Neuronal stem cell (in vitro differentiated cells): ENCODE measurements at regions not wholly inside any gene's neighbourhood (a gene's known extent, or its start where the extent isn't known, plus 50 kb on each side); places are given as distances from the start of the nearest gene placed in this dataset.
A peak's percentile ranks its signal among the peaks of the same experiment; 100 is the strongest.

Experiments used
- DNase-seq: peaks from one replicate; pipeline ENCODE4 v3.0.0-alpha.2; 2013; ENCODE audit warnings: low spot score
- H2AFZ ChIP-seq: one replicate; pipeline ENCODE4 v1.6.1; 2013; ENCODE audit warnings: mild to moderate bottlenecking, low read length, inconsistent platforms
- H2AK5ac ChIP-seq: 2 replicates; pipeline ENCODE4 v1.6.1; 2013; ENCODE audit warnings: low read depth, mild to moderate bottlenecking, inconsistent platforms, low read length, moderate library complexity, mixed read lengths
- H2BK120ac ChIP-seq: 2 replicates; pipeline ENCODE4 v1.6.1; 2013; ENCODE audit warnings: low read depth, mild to moderate bottlenecking, inconsistent platforms, low read length, moderate library complexity, mixed read lengths
- H2BK12ac ChIP-seq: one replicate; pipeline ENCODE4 v1.6.1; 2013; ENCODE audit warnings: low read length, inconsistent platforms
- H2BK15ac ChIP-seq: 2 replicates; pipeline ENCODE4 v1.6.1; 2013; ENCODE audit warnings: mild to moderate bottlenecking, low read length, inconsistent platforms, mixed read lengths
- H2BK5ac ChIP-seq: one replicate; pipeline ENCODE4 v1.6.1; 2013; ENCODE audit warnings: inconsistent platforms, mild to moderate bottlenecking, low read length, moderate library complexity
- H3K14ac ChIP-seq: one replicate; pipeline ENCODE4 v1.6.1; 2013; ENCODE audit warnings: low read length, inconsistent platforms
- H3K18ac ChIP-seq: 2 replicates; pipeline ENCODE4 v1.6.1; 2013; ENCODE audit warnings: low read length, inconsistent platforms
- H3K23ac ChIP-seq: 2 replicates; pipeline ENCODE4 v1.6.1; 2013; ENCODE audit warnings: low read depth, mild to moderate bottlenecking, mixed read lengths, low read length, inconsistent platforms; ENCODE audit not compliant: poor library complexity
- H3K27ac ChIP-seq: replicated peaks from 3 replicates; pipeline ENCODE4 v1.5.1; 2013; ENCODE audit warnings: low read length, inconsistent platforms
- H3K27me3 ChIP-seq, 3 experiments: 2 replicates each; pipeline ENCODE4 v1.6.1; 2013; ENCODE audit warnings: low read length in 3 of 3, mild to moderate bottlenecking in 2 of 3, inconsistent platforms in 1 of 3, low read depth in 1 of 3, mixed read lengths in 1 of 3, moderate library complexity in 1 of 3; ENCODE audit not compliant: control insufficient read depth in 3 of 3, insufficient read depth in 3 of 3
- H3K36me3 ChIP-seq, 2 donors: replicated peaks in 1 of 2; 2 replicates each; pipeline ENCODE4 v1.6.1; 2013; ENCODE audit warnings: low read length in 2 of 2; ENCODE audit not compliant: control insufficient read depth in 2 of 2, insufficient read depth in 2 of 2
- H3K4ac ChIP-seq: 2 replicates; pipeline ENCODE4 v1.6.1; 2013; ENCODE audit warnings: inconsistent platforms, mild to moderate bottlenecking, low read length, moderate library complexity
- H3K4me1 ChIP-seq, 2 donors: 1 replicate in 1 of 2; 2 replicates in 1 of 2; pipeline ENCODE4 v1.6.1; 2013; ENCODE audit warnings: low read length in 2 of 2, low read depth in 1 of 2; ENCODE audit not compliant: control insufficient read depth in 2 of 2, insufficient read depth in 1 of 2
- H3K4me2 ChIP-seq: one replicate; pipeline ENCODE4 v1.6.1; 2013; ENCODE audit warnings: mild to moderate bottlenecking, low read length, inconsistent platforms; ENCODE audit not compliant: insufficient read depth, poor library complexity, severe bottlenecking
- H3K4me3 ChIP-seq, 2 donors: 2 replicates each; pipeline ENCODE4 v1.5.1; 2013; ENCODE audit warnings: low read length in 2 of 2, mild to moderate bottlenecking in 2 of 2, inconsistent platforms in 1 of 2, moderate library complexity in 1 of 2
- H3K79me1 ChIP-seq: one replicate; pipeline ENCODE4 v1.6.1; 2013; ENCODE audit warnings: low read depth, mild to moderate bottlenecking, inconsistent platforms, low read length, moderate library complexity
- H3K9ac ChIP-seq: one replicate; pipeline ENCODE4 v1.6.1; 2013; ENCODE audit warnings: mild to moderate bottlenecking, low read depth, low read length, inconsistent platforms; ENCODE audit not compliant: poor library complexity
- H3K9me3 ChIP-seq, 2 donors: replicated peaks in 1 of 2; 2 replicates each; pipeline versions ENCODE3 to v1.6.1; 2013; ENCODE audit warnings: low read length in 2 of 2, mild to moderate bottlenecking in 2 of 2, inconsistent platforms in 1 of 2, low read depth in 1 of 2, mixed read lengths in 1 of 2, moderate library complexity in 1 of 2; ENCODE audit not compliant: control insufficient read depth in 2 of 2, insufficient read depth in 1 of 2
- H4K8ac ChIP-seq: one replicate; pipeline ENCODE4 v1.6.1; 2013; ENCODE audit warnings: low read depth, mild to moderate bottlenecking, inconsistent platforms, low read length, moderate library complexity
- H4K91ac ChIP-seq: one replicate; pipeline ENCODE4 v1.6.1; 2013; ENCODE audit warnings: low read length, low read depth, mild to moderate bottlenecking, inconsistent platforms; ENCODE audit not compliant: poor library complexity
- WGBS, 2 donors: extraction: QIAGEN DNeasy Blood & Tissue Kit; methylation state at CpG; one replicate each; pipeline ENCODE4 v1.1.7; 2013; ENCODE audit warnings: missing lambda C conversion rate in 2 of 2, mixed read lengths in 1 of 2; ENCODE audit not compliant: insufficient read length in 2 of 2, insufficient replicate concordance in 1 of 2; ENCODE audit errors: extremely low coverage in 2 of 2; 5-methylcytosine and 5-hydroxymethylcytosine counted together

DNA sequence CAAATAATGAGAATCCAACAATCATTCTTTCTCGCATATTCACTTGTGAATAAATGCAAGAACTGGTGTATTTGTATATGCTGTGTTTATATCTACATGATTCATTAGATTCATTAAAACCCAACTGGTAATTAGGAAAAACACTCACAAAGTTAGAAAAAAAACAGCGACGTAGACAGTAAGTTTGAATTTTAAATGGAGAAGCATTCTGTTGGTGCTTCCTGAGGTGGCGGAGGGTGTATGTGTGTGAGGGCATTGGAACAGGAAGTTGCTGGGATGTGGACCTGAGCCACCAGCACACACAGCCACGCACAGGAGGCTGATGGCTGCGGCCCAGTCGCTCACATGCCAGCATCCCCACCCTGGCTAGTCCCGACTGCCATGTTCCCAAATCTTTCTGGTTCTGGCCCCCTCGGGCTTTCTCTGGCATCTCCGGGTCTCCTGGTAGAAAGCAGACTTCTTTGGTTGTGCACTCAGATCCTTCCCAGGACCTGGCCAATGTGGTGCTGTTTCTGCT, 121.6 kb upstream of the IRF2BP2 start:
- no peak overlapping the region for H3K27ac ChIP-seq

DNA sequence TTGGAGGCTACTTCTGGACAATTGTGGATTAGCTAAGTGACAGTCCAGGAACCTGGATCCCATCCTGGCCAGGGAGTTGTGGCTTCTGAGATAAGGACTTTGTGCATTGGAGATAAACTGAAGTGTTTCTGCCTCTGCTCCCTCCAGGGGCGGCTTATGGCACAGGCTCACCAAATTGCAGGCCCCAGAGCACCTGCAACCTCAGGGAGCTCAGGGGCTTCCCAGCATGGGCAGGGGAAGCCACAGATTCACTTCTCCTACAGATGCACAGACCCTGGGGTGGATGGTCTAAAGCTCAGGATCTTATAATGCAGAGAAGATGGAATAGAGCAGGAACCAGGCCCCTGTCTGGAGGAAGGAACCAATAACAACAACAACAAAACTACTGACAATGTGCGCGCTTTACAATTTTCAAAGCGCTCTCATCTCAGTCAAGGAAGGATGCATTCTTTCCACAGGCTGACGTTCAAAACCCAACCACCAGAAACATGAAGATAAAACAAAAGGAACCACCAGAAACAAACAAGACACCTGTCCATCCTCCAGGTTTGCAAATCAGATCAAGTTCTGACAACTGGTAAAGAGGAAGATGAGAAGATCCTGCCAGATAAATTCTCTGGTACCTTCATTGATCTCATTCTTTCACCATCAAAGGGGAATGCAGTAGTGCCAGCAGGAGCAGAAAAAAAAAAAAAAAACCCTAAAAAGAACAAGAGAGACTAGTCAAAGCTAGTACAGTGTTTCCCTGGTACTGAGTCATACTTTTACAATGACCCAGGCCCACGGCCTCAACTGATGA, 121.0 kb upstream of the IRF2BP2 start:
- no peak overlapping the region for H4K8ac ChIP-seq
- no CpG with 5 or more reads among the region's 6 CpGs for WGBS, 2 donors
- H3K23ac ChIP-seq: no peak overlapping the region
- H3K4me2 ChIP-seq: no peak overlapping the region
- H2BK120ac ChIP-seq: no peak overlapping the region
- H3K14ac ChIP-seq: no peak overlapping the region
- no peak overlapping the region for H3K27ac ChIP-seq
- H3K79me1 ChIP-seq: no peaks in the 10 kb centered on the region
- no peak overlapping the region for H2BK12ac ChIP-seq
- no peak overlapping the region for H4K91ac ChIP-seq
- H2AFZ ChIP-seq: no peak overlapping the region
- H3K36me3 ChIP-seq: no peaks in the 10 kb centered on the region
- peak overlapping the region; percentile 49 for H3K18ac ChIP-seq
- no peak overlapping the region for H2AK5ac ChIP-seq
- DNase-seq: no peak
- peaks cover 20 to 28% of the 10 kb centered on the region in 2 donors for H3K4me1 ChIP-seq
- peaks cover 0 to 3% of the 10 kb centered on the region in 2 donors for H3K9me3 ChIP-seq
- no peaks in the 10 kb centered on the region for H3K27me3 ChIP-seq
- H3K4me3 ChIP-seq: no peak overlapping the region
- no peak overlapping the region for H2BK5ac ChIP-seq
- H2BK15ac ChIP-seq: no peak overlapping the region
- H3K4ac ChIP-seq: no peak overlapping the region
- H3K9ac ChIP-seq: no peak overlapping the region

More for the DNA sequence above, 121.6 kb upstream of the IRF2BP2 start:
- H2BK5ac ChIP-seq: no peak overlapping the region
- no peak overlapping the region for H2AFZ ChIP-seq
- no peak overlapping the region for H3K4me2 ChIP-seq
- H3K4me3 ChIP-seq: no peak overlapping the region
- H2BK15ac ChIP-seq: peak overlapping the region; percentile 10
- no CpG with 5 or more reads among the region's 10 CpGs for WGBS, 2 donors
- no peak overlapping the region for H2BK120ac ChIP-seq
- no peak overlapping the region for H4K91ac ChIP-seq
- H3K18ac ChIP-seq: peak overlapping the region; percentile 15
- no peak overlapping the region for H3K14ac ChIP-seq
- H3K23ac ChIP-seq: no peak overlapping the region
- no peak overlapping the region for H3K4ac ChIP-seq
- no peaks in the 10 kb centered on the region for H3K27me3 ChIP-seq
- DNase-seq: no peak
- no peaks in the 10 kb centered on the region for H3K36me3 ChIP-seq
- H2AK5ac ChIP-seq: no peak overlapping the region
- peaks cover 0 to 3% of the 10 kb centered on the region in 2 donors for H3K9me3 ChIP-seq
- H3K9ac ChIP-seq: no peak overlapping the region
- H4K8ac ChIP-seq: no peak overlapping the region
- H3K79me1 ChIP-seq: no peaks in the 10 kb centered on the region
- H2BK12ac ChIP-seq: no peak overlapping the region
- H3K4me1 ChIP-seq: peaks cover 13 to 21% of the 10 kb centered on the region in 2 donors

DNA sequence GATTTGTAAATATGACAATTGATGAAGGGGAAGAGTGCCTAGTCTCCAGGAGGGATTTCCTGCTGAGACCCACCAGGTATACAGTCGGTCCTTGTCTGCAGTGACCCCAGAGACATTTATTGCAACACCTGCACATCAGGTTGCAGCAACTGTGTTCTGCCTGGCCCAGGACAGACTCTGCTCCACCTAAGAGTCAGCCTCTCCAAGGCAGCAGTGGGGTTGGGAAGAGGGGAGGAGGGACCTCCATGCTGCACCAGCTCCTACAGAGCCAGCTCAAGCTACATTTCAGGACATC, 120.4 kb upstream of the IRF2BP2 start:
- Histone ChIP-seq H3K18ac (no peak overlapping the region), H4K8ac (no peak overlapping the region), H2AK5ac (no peak overlapping the region), H3K9me3 (peaks cover 0 to 3% of the 10 kb centered on the region in 2 donors), H2BK5ac (no peak overlapping the region), H2BK12ac (no peak overlapping the region), H2AFZ (no peak overlapping the region), H3K23ac (no peak overlapping the region), H3K79me1 (no peaks in the 10 kb centered on the region), H3K4me3 (no peak overlapping the region), H3K36me3 (no peaks in the 10 kb centered on the region), H3K27me3 (no peaks in the 10 kb centered on the region), H3K4ac (no peak overlapping the region), H3K14ac (no peak overlapping the region), H3K4me1 (peaks cover 24 to 32% of the 10 kb centered on the region in 2 donors), H4K91ac (no peak overlapping the region), H3K9ac (no peak overlapping the region), H3K4me2 (no peak overlapping the region), H3K27ac (no peak overlapping the region), H2BK120ac (no peak overlapping the region), H2BK15ac (no peak overlapping the region)
- no CpG with 5 or more reads among the region's 1 CpG for WGBS, 2 donors
- no peak for DNase-seq

DNA sequence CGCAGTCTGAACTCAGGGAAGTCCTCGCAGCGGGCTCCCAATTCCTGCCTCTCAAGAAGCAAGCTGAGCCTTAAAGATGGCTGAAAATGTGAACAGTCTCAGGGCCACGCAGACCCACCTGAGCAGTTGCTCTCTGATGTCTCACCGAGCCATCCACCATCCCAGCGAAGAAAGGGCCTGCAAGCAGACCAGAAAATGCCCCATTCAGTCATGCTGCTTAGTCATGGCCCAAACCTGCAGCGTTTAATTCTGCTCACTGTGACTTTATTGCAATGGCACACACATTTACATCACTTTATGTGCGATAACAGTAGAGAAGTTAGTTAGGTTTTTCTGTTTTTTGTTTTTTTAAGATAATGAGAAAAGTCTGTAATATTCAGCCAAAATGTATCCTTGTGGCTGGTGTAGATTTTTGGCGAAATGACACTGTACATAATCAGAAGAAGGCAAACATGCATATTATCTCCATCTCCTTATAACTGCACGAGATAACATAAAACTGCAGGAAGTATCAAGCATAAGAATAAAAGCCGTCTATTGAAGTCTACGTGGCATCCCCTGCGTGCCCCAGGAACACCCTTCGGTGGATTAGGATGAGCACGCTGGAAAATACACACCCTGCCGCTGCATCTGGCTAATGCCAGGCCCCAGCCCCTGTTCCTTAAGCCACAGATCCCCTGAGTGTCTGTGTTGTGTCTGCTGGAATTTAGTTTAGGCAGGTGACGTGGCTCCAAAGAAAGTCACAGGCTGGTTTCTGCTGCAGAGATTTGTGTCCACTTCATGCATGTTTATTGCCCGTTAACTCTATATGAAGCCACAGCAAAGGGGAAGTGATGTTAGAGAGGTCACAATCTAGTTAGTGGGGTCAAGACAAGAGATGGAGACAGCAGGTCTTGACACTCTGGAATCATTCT, 119.8 kb upstream of the IRF2BP2 start:
- Histone ChIP-seq H3K79me1 (no peaks in the 10 kb centered on the region), H3K18ac (no peak overlapping the region), H3K4me3 (no peak overlapping the region), H3K27ac (no peak overlapping the region), H2BK120ac (no peak overlapping the region), H3K23ac (no peak overlapping the region), H2BK15ac (no peak overlapping the region), H3K27me3 (no peaks in the 10 kb centered on the region), H3K4me2 (no peak overlapping the region), H2AFZ (no peak overlapping the region), H2AK5ac (no peak overlapping the region), H3K9me3 (peaks cover 0 to under 1% of the 10 kb centered on the region in 2 donors), H3K4me1 (peaks cover 25 to 37% of the 10 kb centered on the region in 2 donors), H3K9ac (no peak overlapping the region), H3K36me3 (no peaks in the 10 kb centered on the region), H2BK5ac (no peak overlapping the region), H2BK12ac (no peak overlapping the region), H4K8ac (no peak overlapping the region), H3K14ac (no peak overlapping the region), H4K91ac (no peak overlapping the region), H3K4ac (no peak overlapping the region)
- WGBS, 2 donors: no CpG with 5 or more reads among the region's 18 CpGs
- DNase-seq: no peak
